ENCODE measurements at regions not wholly inside any gene's neighbourhood (a gene's known extent, or its start where the extent isn't known, plus 50 kb on each side); places are given as distances from the start of the nearest gene placed in this dataset.

- no peak for DNase-seq (ENCODE audit: low read depth)
- no peak overlapping the region for H3K4me3 ChIP-seq (ENCODE audit: low read depth, low read length)
- no peak for TF ChIP-seq CTCF (conservative IDR thresholded peaks at IDR 0.05; ENCODE audit: low read depth, low read length)
Observed at GRCh38 chr10:36313142-36313541, 671.0 kb upstream of the FZD8 start.

- H3K4me3 ChIP-seq (ENCODE audit: low read depth, low read length) = no peak overlapping the region
- DNase-seq (ENCODE audit: low read depth) = no peak
- no peak for TF ChIP-seq CTCF (conservative IDR thresholded peaks at IDR 0.05; ENCODE audit: low read depth, low read length)
Observed at GRCh38 chr10:36303896-36304295, 661.8 kb upstream of the FZD8 start.

GRCh38 chr10:36302086-36302485, 660.0 kb upstream of the FZD8 start:
- no peak overlapping the region for H3K4me3 ChIP-seq (ENCODE audit: low read depth, low read length)
- DNase-seq (ENCODE audit: low read depth) = no peak

GRCh38 chr10:36301539-36301938, 659.4 kb upstream of the FZD8 start:
- no peak for DNase-seq (ENCODE audit: low read depth)
- TF ChIP-seq CTCF (conservative IDR thresholded peaks at IDR 0.05; ENCODE audit: low read depth, low read length) = no peak
- H3K4me3 ChIP-seq (ENCODE audit: low read depth, low read length) = no peak overlapping the region

More at GRCh38 chr10:36302086-36302485, 660.0 kb upstream of the FZD8 start:
- TF ChIP-seq CTCF (conservative IDR thresholded peaks at IDR 0.05; ENCODE audit: low read depth, low read length) = no peak

- H3K4me3 ChIP-seq (ENCODE audit: low read depth, low read length) = no peak overlapping the region
- no peak for TF ChIP-seq CTCF (conservative IDR thresholded peaks at IDR 0.05; ENCODE audit: low read depth, low read length)
- no peak for DNase-seq (ENCODE audit: low read depth)
Observed at GRCh38 chr10:36301139-36301538, 659.0 kb upstream of the FZD8 start.

- TF ChIP-seq CTCF (conservative IDR thresholded peaks at IDR 0.05; ENCODE audit: low read depth, low read length) = no peak
Observed at GRCh38 chr10:36283827-36284226, 641.7 kb upstream of the FZD8 start.

GRCh38 chr10:36281831-36282331, 639.8 kb upstream of the FZD8 start:
- TF ChIP-seq CTCF (conservative IDR thresholded peaks at IDR 0.05; ENCODE audit: low read depth, low read length) = no peak
- DNase-seq (ENCODE audit: low read depth) = no peak
- no peak overlapping the region for H3K4me3 ChIP-seq (ENCODE audit: low read depth, low read length)

More at GRCh38 chr10:36283827-36284226, 641.7 kb upstream of the FZD8 start:
- no peak for DNase-seq (ENCODE audit: low read depth)
- H3K4me3 ChIP-seq (ENCODE audit: low read depth, low read length) = no peak overlapping the region
